A549 (cell line): ENCODE measurements at regions not wholly inside any gene's neighbourhood (a gene's known extent, or its start where the extent isn't known, plus 50 kb on each side); places are given as distances from the start of the nearest gene placed in this dataset.

Experiments used
- KDM1A ChIP-seq: fragments of 200-600 bp; sonication (generic); IDR thresholded peaks from 2 replicates; pipeline ENCODE4 v1.6.1; 2016; ENCODE audit warnings: low read depth, mild to moderate bottlenecking
- TF ChIP-seq, protein P1 (sequence below): fragments of >200 bp; sonication (Bioruptor Twin); formaldehyde crosslinking; IDR thresholded peaks from 3 replicates; pipeline ENCODE4 v1.5.1; 2016

DNA sequence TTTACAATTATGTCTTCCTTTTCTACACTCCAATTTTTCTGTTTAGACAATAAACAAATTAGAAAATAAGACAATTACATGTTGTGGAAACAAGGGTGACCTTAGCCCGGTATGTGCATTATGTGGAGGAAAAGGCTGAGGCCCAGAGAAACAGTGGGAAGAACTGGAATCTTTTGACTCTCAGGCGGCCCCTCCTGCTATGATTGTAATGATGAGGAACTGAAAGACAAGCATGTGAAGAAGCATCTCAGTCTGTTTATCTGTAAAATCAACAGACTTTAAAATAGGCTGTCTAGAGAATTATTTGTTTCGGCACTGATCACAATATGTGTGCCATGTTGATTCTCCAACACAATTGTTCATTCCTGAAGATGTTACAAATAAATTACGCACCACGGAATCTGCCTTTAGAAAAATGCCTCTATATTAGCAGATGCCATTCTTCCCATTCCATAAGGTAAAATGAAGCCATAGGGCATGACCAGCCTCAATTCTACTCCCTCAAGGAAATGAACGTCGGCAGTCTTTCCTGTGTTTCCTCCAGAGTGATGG lies 1201.6 kb upstream of the CITED2 start:
- TF ChIP-seq, protein P1, sequence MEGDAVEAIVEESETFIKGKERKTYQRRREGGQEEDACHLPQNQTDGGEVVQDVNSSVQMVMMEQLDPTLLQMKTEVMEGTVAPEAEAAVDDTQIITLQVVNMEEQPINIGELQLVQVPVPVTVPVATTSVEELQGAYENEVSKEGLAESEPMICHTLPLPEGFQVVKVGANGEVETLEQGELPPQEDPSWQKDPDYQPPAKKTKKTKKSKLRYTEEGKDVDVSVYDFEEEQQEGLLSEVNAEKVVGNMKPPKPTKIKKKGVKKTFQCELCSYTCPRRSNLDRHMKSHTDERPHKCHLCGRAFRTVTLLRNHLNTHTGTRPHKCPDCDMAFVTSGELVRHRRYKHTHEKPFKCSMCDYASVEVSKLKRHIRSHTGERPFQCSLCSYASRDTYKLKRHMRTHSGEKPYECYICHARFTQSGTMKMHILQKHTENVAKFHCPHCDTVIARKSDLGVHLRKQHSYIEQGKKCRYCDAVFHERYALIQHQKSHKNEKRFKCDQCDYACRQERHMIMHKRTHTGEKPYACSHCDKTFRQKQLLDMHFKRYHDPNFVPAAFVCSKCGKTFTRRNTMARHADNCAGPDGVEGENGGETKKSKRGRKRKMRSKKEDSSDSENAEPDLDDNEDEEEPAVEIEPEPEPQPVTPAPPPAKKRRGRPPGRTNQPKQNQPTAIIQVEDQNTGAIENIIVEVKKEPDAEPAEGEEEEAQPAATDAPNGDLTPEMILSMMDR = no peak
- no peak for TF ChIP-seq KDM1A
